ENCODE measurements at regions not wholly inside any gene's neighbourhood (a gene's known extent, or its start where the extent isn't known, plus 50 kb on each side); places are given as distances from the start of the nearest gene placed in this dataset.
A peak's percentile ranks its signal among the peaks of the same experiment; 100 is the strongest.
"Not testable (repeated sequence)": the region's sequence is repeated elsewhere in the genome, so short reads cannot be mapped to it uniquely, and the experiment has no call there.

DNA sequence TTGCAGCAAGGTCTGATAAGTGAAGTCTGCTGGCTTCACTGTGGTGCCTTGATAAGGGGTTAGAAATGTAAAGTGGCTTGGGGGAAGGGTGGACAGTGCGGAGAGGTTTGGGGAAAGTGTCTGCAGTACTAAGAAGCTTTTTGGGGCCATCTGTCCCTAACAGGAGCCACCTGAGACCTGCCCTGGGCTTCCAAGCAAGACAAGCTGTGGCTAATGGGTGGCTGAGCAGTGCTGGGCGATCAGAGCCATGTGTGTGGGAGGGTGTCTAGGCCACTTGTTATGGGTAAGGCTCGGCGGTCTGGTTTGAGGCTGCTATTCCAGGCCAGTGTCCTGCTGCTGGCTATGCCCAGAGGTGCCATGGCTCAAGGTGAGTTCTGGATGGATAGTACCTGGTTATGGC, 185.4 kb upstream of the MTMR8 start:
- TF ChIP-seq, protein P1, sequence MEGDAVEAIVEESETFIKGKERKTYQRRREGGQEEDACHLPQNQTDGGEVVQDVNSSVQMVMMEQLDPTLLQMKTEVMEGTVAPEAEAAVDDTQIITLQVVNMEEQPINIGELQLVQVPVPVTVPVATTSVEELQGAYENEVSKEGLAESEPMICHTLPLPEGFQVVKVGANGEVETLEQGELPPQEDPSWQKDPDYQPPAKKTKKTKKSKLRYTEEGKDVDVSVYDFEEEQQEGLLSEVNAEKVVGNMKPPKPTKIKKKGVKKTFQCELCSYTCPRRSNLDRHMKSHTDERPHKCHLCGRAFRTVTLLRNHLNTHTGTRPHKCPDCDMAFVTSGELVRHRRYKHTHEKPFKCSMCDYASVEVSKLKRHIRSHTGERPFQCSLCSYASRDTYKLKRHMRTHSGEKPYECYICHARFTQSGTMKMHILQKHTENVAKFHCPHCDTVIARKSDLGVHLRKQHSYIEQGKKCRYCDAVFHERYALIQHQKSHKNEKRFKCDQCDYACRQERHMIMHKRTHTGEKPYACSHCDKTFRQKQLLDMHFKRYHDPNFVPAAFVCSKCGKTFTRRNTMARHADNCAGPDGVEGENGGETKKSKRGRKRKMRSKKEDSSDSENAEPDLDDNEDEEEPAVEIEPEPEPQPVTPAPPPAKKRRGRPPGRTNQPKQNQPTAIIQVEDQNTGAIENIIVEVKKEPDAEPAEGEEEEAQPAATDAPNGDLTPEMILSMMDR (IDR thresholded peaks at IDR 0.05; ENCODE audit: insufficient read depth, low read length): no peak

GRCh38 chrX:64580035-64580434, 184.8 kb upstream of the MTMR8 start:
- TF ChIP-seq, protein P1 (IDR thresholded peaks at IDR 0.05; ENCODE audit: insufficient read depth, low read length): no peak
- no peak for DNase-seq (ENCODE audit: low read depth)
- no peak overlapping the region for H3K4me3 ChIP-seq (ENCODE audit: low read depth, low read length)

More for the DNA sequence above, 185.4 kb upstream of the MTMR8 start:
- no peak for DNase-seq (ENCODE audit: low read depth)
- H3K4me3 ChIP-seq (ENCODE audit: low read depth, low read length): no peak overlapping the region

- H3K4me3 ChIP-seq (ENCODE audit: low read depth, low read length): no peak overlapping the region
- DNase-seq (ENCODE audit: low read depth): no peak
- TF ChIP-seq, protein P1 (IDR thresholded peaks at IDR 0.05; ENCODE audit: insufficient read depth, low read length): no peak
These were observed 175.8 kb upstream of the MTMR8 start for GRCh38 chrX:64571011-64571410.

DNA sequence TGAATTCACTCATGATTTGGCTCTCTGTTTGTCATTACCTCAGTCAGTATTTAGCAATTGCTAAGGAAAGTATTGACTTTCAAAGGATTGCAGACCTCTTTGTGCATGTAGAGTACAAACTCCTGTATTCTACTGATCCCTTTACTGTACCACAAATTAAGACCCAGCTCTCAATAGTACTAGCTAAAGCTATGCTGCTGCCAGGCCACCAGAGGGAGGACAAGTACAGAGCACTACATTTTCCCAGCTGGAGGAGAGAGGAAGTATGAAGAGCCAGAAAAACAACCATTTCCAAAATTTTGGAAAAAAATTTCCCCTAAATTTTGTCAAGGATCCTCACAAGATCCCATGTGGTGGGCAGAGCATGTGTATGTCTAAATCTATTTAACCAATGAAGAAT, 175.0 kb upstream of the MTMR8 start:
- H3K4me3 ChIP-seq (ENCODE audit: low read depth, low read length): no peak overlapping the region
- no peak for DNase-seq (ENCODE audit: low read depth)
- TF ChIP-seq, protein P1 (IDR thresholded peaks at IDR 0.05; ENCODE audit: insufficient read depth, low read length): peak; percentile 5

DNA sequence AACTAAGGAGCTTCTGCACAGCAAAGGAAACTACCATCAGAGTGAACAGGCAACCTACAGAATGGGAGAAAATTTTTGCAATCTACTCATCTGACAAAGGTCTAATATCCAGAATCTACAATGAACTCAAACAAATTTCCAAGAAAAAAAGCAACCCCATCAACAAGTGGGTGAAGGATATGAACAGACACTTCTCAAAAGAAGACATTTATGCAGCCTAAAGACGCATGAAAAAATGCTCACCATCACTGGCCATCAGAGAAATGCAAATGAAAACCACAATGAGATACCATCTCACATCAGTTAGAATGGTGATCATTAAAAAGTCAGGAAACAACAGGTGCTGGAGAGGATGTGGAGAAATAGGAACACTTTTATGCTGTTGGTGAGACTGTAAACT, 170.1 kb upstream of the MTMR8 start:
- not testable (repeated sequence) for DNase-seq (ENCODE audit: low read depth); H3K4me3 ChIP-seq (ENCODE audit: low read depth, low read length)

- H3K4me3 ChIP-seq (ENCODE audit: low read depth, low read length); DNase-seq (ENCODE audit: low read depth): not testable (repeated sequence)
These were observed 154.0 kb upstream of the MTMR8 start for GRCh38 chrX:64549236-64549635.

DNA sequence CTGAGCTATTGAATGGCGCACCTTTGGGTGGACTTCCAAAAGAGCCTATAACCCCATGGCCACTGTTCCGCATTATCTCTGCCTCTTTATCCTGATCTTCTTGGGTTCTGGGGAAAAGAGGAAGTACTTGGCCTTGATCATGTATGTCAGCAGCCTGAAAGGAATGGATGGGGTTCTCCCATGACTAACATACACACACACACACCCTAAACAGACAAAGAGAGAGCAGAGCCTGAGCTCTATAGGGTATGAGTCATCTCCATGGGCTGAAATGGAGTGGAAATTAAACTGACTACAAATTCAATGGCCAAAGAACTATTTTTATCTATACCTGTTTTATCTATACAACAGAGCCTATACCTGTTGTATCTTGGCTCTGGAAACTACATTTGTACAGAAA, 141.5 kb upstream of the MTMR8 start:
- TF ChIP-seq, protein P1 (IDR thresholded peaks at IDR 0.05; ENCODE audit: insufficient read depth, low read length): no peak
- H3K4me3 ChIP-seq (ENCODE audit: low read depth, low read length): no peak overlapping the region
- no peak for DNase-seq (ENCODE audit: low read depth)
